SU-DHL-6 (cell line): ENCODE measurements at regions not wholly inside any gene's neighbourhood (a gene's known extent, or its start where the extent isn't known, plus 50 kb on each side); places are given as distances from the start of the nearest gene placed in this dataset.
"Not testable (repeated sequence)": the region's sequence is repeated elsewhere in the genome, so short reads cannot be mapped to it uniquely, and the experiment has no call there.

Source experiments
- H2AFZ ChIP-seq: fragments of 200-600 bp; sonication (generic); 2 replicates; pipeline ENCODE4 v1.6.1; 2014; ENCODE audit warnings: low read depth, mild to moderate bottlenecking, moderate library complexity, mixed read lengths, antibody characterized with exemption, low read length; ENCODE audit not compliant: severe bottlenecking
- H3F3A ChIP-seq: fragments of 200-600 bp; shearing (Covaris generic); 2 replicates; pipeline ENCODE4 v1.6.0; 2016; ENCODE audit warnings: antibody characterized with exemption, mild to moderate bottlenecking; ENCODE audit not compliant: insufficient read depth
- H3K27ac ChIP-seq: fragments of 200-600 bp; sonication (generic); 2 replicates; pipeline ENCODE4 v1.5.1; 2016; ENCODE audit warnings: low read depth, mild to moderate bottlenecking, low read length, moderate library complexity, mixed read lengths
- H3K27me3 ChIP-seq: fragments of 200-600 bp; sonication (generic), shearing (Covaris generic); 2 replicates; pipeline ENCODE4 v1.6.0; 2014; ENCODE audit warnings: mild to moderate bottlenecking, low read length
- H3K36me3 ChIP-seq: fragments of 200-600 bp; sonication (generic); 2 replicates; pipeline ENCODE4 v1.6.1; 2014; ENCODE audit warnings: mild to moderate bottlenecking, low read length, mixed read lengths
- H3K4me2 ChIP-seq: fragments of 300-600, 200-600 bp; shearing (Covaris generic), sonication (generic); 2 replicates; pipeline ENCODE4 v1.6.0; 2014; ENCODE audit warnings: low read length, low read depth, mild to moderate bottlenecking; ENCODE audit not compliant: poor library complexity, severe bottlenecking
- H3K4me3 ChIP-seq: fragments of 200-600 bp; sonication (generic); 2 replicates; pipeline ENCODE4 v1.5.1; 2014; ENCODE audit warnings: antibody characterized with exemption, low read length, mild to moderate bottlenecking, mixed read lengths; ENCODE audit not compliant: insufficient read depth, poor library complexity, severe bottlenecking
- H3K79me2 ChIP-seq: fragments of 200-600 bp; sonication (generic); 2 replicates; pipeline ENCODE4 v1.6.1; 2014; ENCODE audit warnings: mild to moderate bottlenecking, low read length, moderate library complexity; ENCODE audit not compliant: insufficient read depth
- H3K9ac ChIP-seq: fragments of 200-600 bp; sonication (generic); 2 replicates; pipeline ENCODE4 v1.7.0; 2014; ENCODE audit warnings: mild to moderate bottlenecking, low read length
- H3K9me2 ChIP-seq: fragments of 200-600 bp; sonication (generic); replicated peaks from 2 replicates; pipeline ENCODE4 v1.6.1; 2014; ENCODE audit warnings: low read length; ENCODE audit not compliant: insufficient read depth
- H3K9me3 ChIP-seq: fragments of 200-600 bp; sonication (generic); 2 replicates; pipeline ENCODE4 v1.6.1; 2014; ENCODE audit warnings: low read length, mixed read lengths; ENCODE audit not compliant: insufficient read depth
- H4K20me1 ChIP-seq: fragments of 200-600 bp; sonication (generic); 2 replicates; pipeline ENCODE4 v1.6.1; 2014; ENCODE audit warnings: low read depth, mild to moderate bottlenecking, antibody characterized with exemption, low read length, moderate library complexity, mixed read lengths
- CTCF ChIP-seq: fragments of 200-600 bp; sonication (generic); IDR thresholded peaks from one replicate; pipeline ENCODE4 v1.5.1; 2017; ENCODE audit warnings: antibody characterized with exemption, mild to moderate bottlenecking, low read length, moderate library complexity; ENCODE audit not compliant: insufficient read depth, poor library complexity, severe bottlenecking
- EZH2phosphoT487 ChIP-seq: fragments of 200-600 bp; sonication (generic), shearing (Covaris generic); conservative IDR thresholded peaks from 2 replicates; pipeline ENCODE4 v1.6.1; 2018; ENCODE audit warnings: mild to moderate bottlenecking, antibody characterized with exemption, low read length, moderate library complexity, mixed read lengths

GRCh38 chr1:182251561-182251960 is 140.0 kb downstream of the GLUL start:
- Histone ChIP-seq H3K79me2 (no peaks in the 10 kb centered on the region), H3K9me2 (no peaks in the 10 kb centered on the region), H4K20me1 (no peaks in the 10 kb centered on the region), H3K9ac (no peak overlapping the region), H3K9me3 (no peaks in the 10 kb centered on the region), H2AFZ (no peak overlapping the region), H3K27me3 (no peaks in the 10 kb centered on the region), H3K36me3 (no peaks in the 10 kb centered on the region), H3K4me3 (no peak overlapping the region), H3K4me2 (no peak overlapping the region), H3K27ac (no peak overlapping the region), H3F3A (no peaks in the 10 kb centered on the region)
- TF ChIP-seq CTCF (no peak), EZH2phosphoT487 (no peak)

DNA sequence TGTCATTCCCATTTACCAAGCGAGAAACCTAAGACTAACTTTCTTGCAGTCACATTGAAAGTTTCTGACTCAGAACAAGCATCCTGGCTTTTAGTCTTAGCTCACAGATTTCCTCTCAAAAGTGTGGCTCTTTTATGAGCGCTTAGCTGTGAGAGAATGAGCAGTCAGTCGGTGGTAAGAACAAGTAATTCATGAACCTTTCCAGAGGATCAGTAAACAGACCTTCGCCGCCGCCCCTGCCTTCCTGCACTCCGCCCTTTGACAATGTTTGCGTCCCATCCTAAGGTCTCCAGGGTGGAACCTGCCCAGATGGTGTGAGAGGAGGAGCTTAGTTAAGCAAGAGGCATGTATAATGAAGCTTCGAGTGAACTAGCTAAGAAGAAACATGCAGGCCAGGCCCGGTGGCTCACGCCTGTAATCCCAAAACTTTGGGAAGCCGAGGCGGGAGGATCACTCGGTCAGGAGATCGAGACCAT is 142.4 kb downstream of the GLUL start:
- Histone ChIP-seq H3K27ac (no peak overlapping the region), H3K4me2 (no peak overlapping the region)
- TF ChIP-seq CTCF, result no peak
- TF ChIP-seq EZH2phosphoT487, result no peak

GRCh38 chr1:182248721-182249120 is 142.9 kb downstream of the GLUL start:
- H3K4me2 ChIP-seq, result no peak overlapping the region
- no peaks in the 10 kb centered on the region for H3F3A ChIP-seq
- no peak for TF ChIP-seq CTCF
- TF ChIP-seq EZH2phosphoT487, result no peak
- no peak overlapping the region for H3K9ac ChIP-seq
- no peaks in the 10 kb centered on the region for H3K27me3 ChIP-seq
- H4K20me1 ChIP-seq, result no peaks in the 10 kb centered on the region
- H3K9me3 ChIP-seq, result no peaks in the 10 kb centered on the region
- no peak overlapping the region for H3K4me3 ChIP-seq
- H3K79me2 ChIP-seq, result no peaks in the 10 kb centered on the region
- H3K9me2 ChIP-seq, result no peaks in the 10 kb centered on the region
- H3K27ac ChIP-seq, result no peak overlapping the region
- H2AFZ ChIP-seq, result no peak overlapping the region
- no peaks in the 10 kb centered on the region for H3K36me3 ChIP-seq

More for the DNA sequence above, 142.4 kb downstream of the GLUL start:
- no peak overlapping the region for H2AFZ ChIP-seq
- no peaks in the 10 kb centered on the region for H3K79me2 ChIP-seq
- H3K9me2 ChIP-seq, result no peaks in the 10 kb centered on the region
- no peaks in the 10 kb centered on the region for H3K27me3 ChIP-seq
- no peaks in the 10 kb centered on the region for H3F3A ChIP-seq
- H3K9ac ChIP-seq, result no peak overlapping the region
- no peak overlapping the region for H3K4me3 ChIP-seq
- H3K9me3 ChIP-seq, result no peaks in the 10 kb centered on the region
- H4K20me1 ChIP-seq, result no peaks in the 10 kb centered on the region
- no peaks in the 10 kb centered on the region for H3K36me3 ChIP-seq

DNA sequence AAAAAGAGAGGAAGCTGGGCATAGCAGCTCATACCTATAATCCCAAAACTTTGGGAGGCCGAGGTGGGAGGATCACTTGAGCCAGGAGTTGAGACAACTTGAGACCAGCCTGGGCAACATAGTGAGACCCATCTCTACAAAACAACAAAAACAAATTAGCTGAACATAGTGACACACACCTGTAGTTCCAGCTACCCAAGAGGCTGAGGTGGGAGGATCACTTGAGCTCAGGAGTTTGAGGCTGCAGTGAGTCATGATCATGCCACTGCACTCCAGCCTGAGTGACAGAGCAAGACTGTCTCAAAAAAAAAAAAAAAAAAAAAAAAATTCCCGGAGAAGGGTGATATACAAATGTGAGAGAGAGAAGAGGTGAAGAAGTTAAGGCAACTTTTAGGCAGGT is 143.8 kb downstream of the GLUL start:
- not testable (repeated sequence) for H3K4me2 ChIP-seq, H3K27ac ChIP-seq, H3K9ac ChIP-seq, H2AFZ ChIP-seq, H3K36me3 ChIP-seq, H4K20me1 ChIP-seq, H3K27me3 ChIP-seq, H3K79me2 ChIP-seq, H3F3A ChIP-seq, H3K9me3 ChIP-seq, H3K9me2 ChIP-seq, H3K4me3 ChIP-seq
